Endodermal cell (in vitro differentiated cells): ENCODE measurements at regions not wholly inside any gene's neighbourhood (a gene's known extent, or its start where the extent isn't known, plus 50 kb on each side); places are given as distances from the start of the nearest gene placed in this dataset.

ENCODE experiments used
- DNase-seq: peaks from one replicate; pipeline ENCODE4 v3.0.0-alpha.2; 2017
- H3K27ac ChIP-seq: 2 replicates; pipeline ENCODE4 v1.5.1; 2013; ENCODE audit warnings: mild to moderate bottlenecking, low read depth, low read length, moderate library complexity
- H3K27me3 ChIP-seq: 2 replicates; pipeline ENCODE4 v1.6.1; 2013; ENCODE audit warnings: mild to moderate bottlenecking, low read length, moderate library complexity; ENCODE audit not compliant: insufficient read depth, control insufficient read depth, poor library complexity, severe bottlenecking
- H3K36me3 ChIP-seq: 2 replicates; pipeline ENCODE4 v1.7.0; 2013; ENCODE audit warnings: mild to moderate bottlenecking, low read length, moderate library complexity; ENCODE audit not compliant: control insufficient read depth, insufficient read depth
- H3K4me1 ChIP-seq: one replicate; pipeline ENCODE4 v1.7.0; 2013; ENCODE audit warnings: low read length; ENCODE audit not compliant: control insufficient read depth, insufficient read depth
- H3K4me3 ChIP-seq: 2 replicates; pipeline ENCODE4 v1.5.1; 2013; ENCODE audit warnings: mild to moderate bottlenecking, low read length, moderate library complexity
- H3K9ac ChIP-seq: 2 replicates; pipeline ENCODE4 v1.6.1; 2013; ENCODE audit warnings: mild to moderate bottlenecking, low read length, moderate library complexity; ENCODE audit not compliant: poor library complexity, severe bottlenecking; ENCODE audit errors: extremely low read depth
- H3K9me3 ChIP-seq: 2 replicates; pipeline ENCODE4 v1.6.1; 2013; ENCODE audit warnings: mild to moderate bottlenecking, low read length, moderate library complexity; ENCODE audit not compliant: control insufficient read depth
- H3K27ac Mint-ChIP-seq: 2 replicates; pipeline ENCODE4 v1.8.0; 2020; ENCODE audit warnings: mixed read lengths
- H3K27me3 Mint-ChIP-seq: 2 replicates; pipeline ENCODE4 v1.8.0; 2021; ENCODE audit warnings: mild to moderate bottlenecking, mixed read lengths; ENCODE audit not compliant: insufficient read depth
- H3K36me3 Mint-ChIP-seq: 2 replicates; pipeline ENCODE4 v1.8.0; 2020; ENCODE audit warnings: low read depth, mixed read lengths
- H3K4me1 Mint-ChIP-seq: 2 replicates; pipeline ENCODE4 v1.8.0; 2020; ENCODE audit warnings: mixed read lengths
- H3K4me3 Mint-ChIP-seq: 2 replicates; pipeline ENCODE4 v1.8.0; 2020; ENCODE audit warnings: mild to moderate bottlenecking, moderate library complexity, mixed read lengths
- H3K9me3 Mint-ChIP-seq: 2 replicates; pipeline ENCODE4 v1.8.0; 2020; ENCODE audit warnings: mild to moderate bottlenecking, mixed read lengths
- WGBS, 2 experiments: methylation state at CpG; one replicate each; pipeline versions ENCODE4 v1.1.5 to v1.1.7; 2013; ENCODE audit warnings: missing lambda C conversion rate in 2 of 2, mixed read lengths in 1 of 2; ENCODE audit not compliant: insufficient coverage in 1 of 2, insufficient read length in 1 of 2; 5-methylcytosine and 5-hydroxymethylcytosine counted together
- TF ChIP-seq, protein P1 (sequence below): fragments of 200-600 bp; sonication (generic); conservative IDR thresholded peaks from 2 replicates; pipeline ENCODE4 v1.5.0; 2021; ENCODE audit warnings: antibody characterized with exemption, mild to moderate bottlenecking

DNA sequence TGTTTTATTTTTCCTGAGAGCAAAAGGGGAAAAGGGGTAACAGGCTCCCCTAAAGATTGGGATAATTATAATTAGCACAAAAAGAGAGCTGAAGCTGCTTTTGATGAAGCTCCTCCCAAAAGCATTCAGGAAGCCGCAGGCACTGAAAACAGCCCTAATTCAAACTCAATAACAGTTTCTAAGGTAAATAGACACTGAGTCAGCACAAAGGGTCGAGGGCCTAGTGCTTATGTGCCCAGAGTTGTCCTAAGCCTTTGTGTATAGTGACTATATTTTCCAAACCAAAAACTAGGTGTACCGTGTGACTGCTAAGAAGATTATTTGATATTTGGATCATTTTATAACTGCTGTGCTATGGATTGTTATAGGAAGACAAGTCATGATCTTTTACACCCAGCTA lies 67.7 kb downstream of the HMHB1 start:
- TF ChIP-seq, protein P1, sequence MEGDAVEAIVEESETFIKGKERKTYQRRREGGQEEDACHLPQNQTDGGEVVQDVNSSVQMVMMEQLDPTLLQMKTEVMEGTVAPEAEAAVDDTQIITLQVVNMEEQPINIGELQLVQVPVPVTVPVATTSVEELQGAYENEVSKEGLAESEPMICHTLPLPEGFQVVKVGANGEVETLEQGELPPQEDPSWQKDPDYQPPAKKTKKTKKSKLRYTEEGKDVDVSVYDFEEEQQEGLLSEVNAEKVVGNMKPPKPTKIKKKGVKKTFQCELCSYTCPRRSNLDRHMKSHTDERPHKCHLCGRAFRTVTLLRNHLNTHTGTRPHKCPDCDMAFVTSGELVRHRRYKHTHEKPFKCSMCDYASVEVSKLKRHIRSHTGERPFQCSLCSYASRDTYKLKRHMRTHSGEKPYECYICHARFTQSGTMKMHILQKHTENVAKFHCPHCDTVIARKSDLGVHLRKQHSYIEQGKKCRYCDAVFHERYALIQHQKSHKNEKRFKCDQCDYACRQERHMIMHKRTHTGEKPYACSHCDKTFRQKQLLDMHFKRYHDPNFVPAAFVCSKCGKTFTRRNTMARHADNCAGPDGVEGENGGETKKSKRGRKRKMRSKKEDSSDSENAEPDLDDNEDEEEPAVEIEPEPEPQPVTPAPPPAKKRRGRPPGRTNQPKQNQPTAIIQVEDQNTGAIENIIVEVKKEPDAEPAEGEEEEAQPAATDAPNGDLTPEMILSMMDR: no peak
- Histone ChIP-seq H3K4me1 (no peaks in the 10 kb centered on the region), H3K9ac (no peak overlapping the region), H3K27ac (no peak overlapping the region), H3K4me3 (no peak overlapping the region), H3K9me3 (no peaks in the 10 kb centered on the region), H3K27me3 (no peaks in the 10 kb centered on the region), H3K36me3 (no peaks in the 10 kb centered on the region)
- Mint-ChIP-seq H3K4me3 (no peak overlapping the region), H3K27ac (no peak overlapping the region), H3K36me3 (no peaks in the 10 kb centered on the region), H3K9me3 (no peaks in the 10 kb centered on the region), H3K27me3 (no peaks in the 10 kb centered on the region), H3K4me1 (no peaks in the 10 kb centered on the region)
- no peak for DNase-seq
- 89% methylated on average over 3 of the region's 3 CpGs; no CpG with 5 or more reads in 1 of the 2 experiments for WGBS, 2 experiments

DNA sequence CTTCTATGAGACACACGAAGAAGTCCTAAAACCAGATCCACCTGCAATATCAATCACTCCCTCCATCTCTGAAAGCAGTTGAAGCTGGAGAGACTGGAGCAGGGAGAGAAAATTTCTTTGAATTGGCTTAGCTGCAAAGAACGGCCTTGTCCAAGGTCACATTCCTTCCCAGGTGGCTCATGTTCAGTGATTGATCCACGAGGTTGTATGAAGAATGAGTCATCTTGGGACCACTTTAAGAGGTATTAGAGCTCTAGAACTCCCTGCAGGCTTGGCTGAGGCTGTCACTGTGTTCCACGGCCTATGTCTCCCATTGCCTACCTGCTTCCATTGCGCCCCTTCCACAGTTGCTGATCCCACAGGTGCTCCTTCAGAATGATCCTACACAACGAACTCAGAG lies 68.2 kb downstream of the HMHB1 start:
- 77 to 80% methylated on average over 5 to 6 of the region's 6 CpGs for WGBS, 2 experiments
- Mint-ChIP-seq H3K9me3 (no peaks in the 10 kb centered on the region), H3K4me3 (no peak overlapping the region), H3K4me1 (peaks cover 2% of the 10 kb centered on the region), H3K27me3 (no peaks in the 10 kb centered on the region), H3K36me3 (no peaks in the 10 kb centered on the region), H3K27ac (no peak overlapping the region)
- Histone ChIP-seq H3K4me1 (no peaks in the 10 kb centered on the region), H3K4me3 (no peak overlapping the region), H3K27ac (no peak overlapping the region), H3K27me3 (no peaks in the 10 kb centered on the region), H3K9ac (no peak overlapping the region), H3K36me3 (no peaks in the 10 kb centered on the region), H3K9me3 (no peaks in the 10 kb centered on the region)
- TF ChIP-seq, protein P1: no peak
- no peak for DNase-seq

DNA sequence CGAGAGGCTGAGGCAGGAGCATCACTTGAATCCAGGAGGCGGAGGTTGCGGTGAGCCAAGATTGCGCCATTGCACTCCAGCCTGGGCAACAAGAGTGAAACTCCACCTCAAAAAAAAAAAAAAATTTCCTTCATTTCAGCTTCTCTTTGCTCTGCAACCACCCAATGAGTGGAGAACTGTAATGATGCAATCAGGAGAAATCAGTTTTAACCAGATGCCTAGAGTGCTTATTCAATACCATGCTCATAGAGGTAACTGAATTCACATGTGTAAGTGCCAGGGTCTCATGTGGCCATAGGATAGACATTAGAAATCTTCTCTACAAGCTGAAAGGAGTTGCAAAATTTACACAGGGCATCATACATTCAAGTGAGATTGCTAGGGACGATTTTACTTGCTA lies 70.6 kb downstream of the HMHB1 start:
- Mint-ChIP-seq H3K36me3 (no peaks in the 10 kb centered on the region), H3K4me1 (peaks cover 8% of the 10 kb centered on the region), H3K27me3 (no peaks in the 10 kb centered on the region), H3K27ac (no peak overlapping the region), H3K9me3 (no peaks in the 10 kb centered on the region), H3K4me3 (no peak overlapping the region)
- H3K27me3 ChIP-seq: no peaks in the 10 kb centered on the region
- no peak overlapping the region for H3K27ac ChIP-seq
- no peaks in the 10 kb centered on the region for H3K9me3 ChIP-seq
- no peaks in the 10 kb centered on the region for H3K36me3 ChIP-seq
- no peaks in the 10 kb centered on the region for H3K4me1 ChIP-seq
- no peak overlapping the region for H3K9ac ChIP-seq
- no peak for DNase-seq
- TF ChIP-seq, protein P1: no peak
- H3K4me3 ChIP-seq: no peak overlapping the region
- 80 to 97% methylated on average over 1 to 5 of the region's 5 CpGs for WGBS, 2 experiments
